GM18517 (cell line): ENCODE measurements at regions not wholly inside any gene's neighbourhood (a gene's known extent, or its start where the extent isn't known, plus 50 kb on each side); places are given as distances from the start of the nearest gene placed in this dataset.

Experiments
- ATAC-seq: cut with Tn5 transposase; IDR thresholded peaks from one replicate; pipeline ENCODE4 v1.9.1; 2021; ENCODE audit warnings: mild to moderate bottlenecking, moderate library complexity; ENCODE audit not compliant: unreplicated experiment

DNA sequence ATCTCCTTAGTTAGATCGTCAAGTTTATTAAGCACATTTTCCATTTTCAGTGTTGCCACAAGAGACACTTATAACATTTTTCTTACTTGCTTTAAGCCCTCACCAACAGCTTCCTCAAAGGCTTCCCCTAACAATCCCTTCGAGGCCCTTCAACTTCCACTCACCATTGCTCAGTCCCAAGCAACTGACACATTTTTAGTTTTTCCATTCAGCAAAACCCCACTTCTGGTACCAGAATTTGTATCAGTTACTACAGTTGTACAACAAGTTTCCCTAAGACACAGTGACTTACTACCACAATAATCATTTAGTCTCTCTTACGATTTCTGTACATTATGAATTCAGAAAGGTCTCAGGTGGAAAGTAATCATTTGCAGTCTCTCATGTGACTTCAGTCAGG lies 276.8 kb upstream of the PKN2 start:
- ATAC-seq: no peak

DNA sequence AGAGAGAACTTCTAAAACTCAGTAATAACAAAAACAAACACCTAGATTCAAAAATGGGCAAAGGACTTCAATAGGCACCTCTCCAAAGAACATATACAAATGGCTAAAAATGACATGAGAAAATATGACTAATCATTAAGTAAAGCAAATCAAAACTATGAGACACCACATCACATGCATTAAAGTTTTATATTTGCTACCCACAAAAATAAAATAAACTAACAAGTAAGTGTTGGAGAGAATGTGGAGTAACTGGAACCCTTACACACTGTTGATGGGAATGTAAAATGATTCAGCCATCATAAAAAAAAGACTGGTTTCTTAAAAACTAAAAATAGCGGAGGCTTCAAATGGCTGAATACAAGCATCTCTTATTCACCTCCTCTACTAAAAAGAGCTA lies 262.1 kb upstream of the PKN2 start:
- ATAC-seq: no peak

DNA sequence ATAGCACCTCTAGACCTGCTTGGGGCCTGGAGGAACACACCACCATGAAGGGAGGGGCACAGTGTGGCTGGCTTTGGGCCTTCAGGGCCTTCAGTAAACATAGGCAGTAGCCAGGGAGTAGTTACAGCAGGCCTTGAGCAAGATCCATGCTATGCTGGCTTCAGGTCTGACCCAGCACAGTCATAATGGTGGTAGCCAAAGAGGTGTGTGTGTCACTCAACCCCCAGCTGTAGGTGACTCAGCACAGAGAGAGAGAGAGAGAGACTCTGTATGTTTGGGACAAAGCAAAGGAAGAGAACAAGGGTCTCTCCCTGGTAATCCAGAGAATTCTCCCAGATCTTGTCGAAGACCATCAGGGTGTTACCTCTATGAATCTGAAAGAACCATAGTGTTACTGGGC lies 250.5 kb upstream of the PKN2 start:
- no peak for ATAC-seq

DNA sequence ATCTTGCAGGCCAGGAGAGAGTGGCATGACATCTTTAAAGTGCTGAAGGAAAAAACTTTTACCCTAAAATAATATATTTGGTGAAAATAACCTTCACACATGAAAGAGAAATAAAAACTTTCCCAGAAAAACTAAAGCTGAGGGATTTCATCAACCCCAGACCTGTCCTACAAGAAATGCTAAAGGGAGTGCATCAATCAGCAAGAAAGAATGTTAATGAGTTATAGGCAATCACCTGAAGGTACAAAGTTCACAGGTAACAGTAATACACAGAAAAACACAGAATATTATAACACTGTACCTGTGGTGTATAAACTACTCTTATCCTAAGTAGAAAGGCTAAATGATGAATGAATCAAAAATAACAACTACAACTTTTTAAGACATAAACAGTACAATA lies 249.2 kb upstream of the PKN2 start:
- no peak for ATAC-seq

DNA sequence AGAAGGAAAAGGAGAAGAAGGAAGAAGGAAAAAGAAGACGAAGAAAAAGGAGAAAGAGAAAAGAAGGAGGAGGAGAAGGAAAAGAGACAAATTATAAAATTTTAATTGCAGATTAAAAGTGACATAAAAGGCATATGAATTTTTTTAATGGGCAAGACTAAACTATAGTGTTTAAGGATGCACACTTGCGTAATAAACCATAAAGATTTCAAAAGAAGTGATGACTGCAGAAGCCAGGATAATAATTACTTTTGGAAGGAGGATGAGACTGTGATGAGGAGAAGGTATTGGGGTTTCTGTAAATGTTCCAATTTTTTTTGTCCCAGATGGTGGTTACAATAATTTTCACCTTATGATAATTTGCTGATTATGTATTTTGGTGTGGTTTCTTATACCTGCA lies 243.1 kb upstream of the PKN2 start:
- ATAC-seq: no peak

DNA sequence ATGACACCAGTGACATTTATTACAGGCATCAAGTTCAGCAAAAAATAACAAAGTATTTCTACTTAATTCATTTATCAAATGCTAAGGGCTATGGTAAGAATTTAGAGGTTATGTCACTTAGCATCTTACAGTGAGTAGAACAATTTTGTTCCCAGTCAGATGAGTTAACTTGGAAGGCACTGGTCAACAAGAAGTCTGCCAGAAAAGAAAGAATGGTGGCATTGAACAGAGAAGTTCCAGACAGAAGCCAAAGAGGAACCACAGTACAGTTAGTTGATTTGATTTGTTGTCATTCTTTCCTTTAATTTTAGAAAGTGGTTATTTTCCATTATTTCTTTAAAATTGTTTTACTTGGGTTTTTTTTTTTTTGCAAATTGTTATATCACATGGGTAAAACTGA lies 232.2 kb upstream of the PKN2 start:
- no peak for ATAC-seq

DNA sequence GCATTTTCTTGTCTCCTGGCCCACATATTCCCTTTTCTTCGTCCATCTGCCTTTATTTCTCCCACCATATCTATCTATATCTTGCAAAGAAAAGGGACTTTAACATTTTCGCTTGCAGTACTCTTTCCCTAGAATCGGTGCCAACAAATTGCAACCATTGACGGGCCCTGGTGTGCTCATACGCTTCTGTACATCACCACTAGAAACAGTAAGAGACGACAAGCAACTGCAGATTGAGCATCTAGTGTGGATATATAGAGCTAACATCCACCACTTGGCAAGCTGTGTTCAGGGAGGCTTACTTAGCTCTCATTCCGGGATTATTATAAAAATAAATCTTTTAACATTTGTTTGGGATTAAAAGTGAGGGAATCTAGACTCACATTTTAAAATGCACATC lies 230.8 kb upstream of the PKN2 start:
- no peak for ATAC-seq

DNA sequence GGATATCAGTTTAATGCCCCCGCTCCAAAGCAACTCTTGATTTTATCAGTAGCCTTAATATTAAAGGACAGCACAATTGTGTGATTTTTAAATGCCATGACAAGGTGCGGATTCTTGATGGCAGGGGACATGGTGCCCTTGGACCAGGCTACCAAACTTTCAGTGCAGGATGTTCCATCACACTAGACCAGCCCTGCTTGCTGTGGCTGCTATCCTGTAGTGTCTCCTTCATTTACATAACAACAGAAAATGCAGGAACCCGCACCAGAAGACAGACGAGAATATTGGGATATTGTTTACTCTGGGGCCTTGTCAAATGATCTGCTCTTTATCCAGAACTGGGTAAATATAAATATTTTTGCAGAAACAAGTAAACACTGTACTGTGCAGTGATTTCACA lies 229.3 kb upstream of the PKN2 start:
- no peak for ATAC-seq

DNA sequence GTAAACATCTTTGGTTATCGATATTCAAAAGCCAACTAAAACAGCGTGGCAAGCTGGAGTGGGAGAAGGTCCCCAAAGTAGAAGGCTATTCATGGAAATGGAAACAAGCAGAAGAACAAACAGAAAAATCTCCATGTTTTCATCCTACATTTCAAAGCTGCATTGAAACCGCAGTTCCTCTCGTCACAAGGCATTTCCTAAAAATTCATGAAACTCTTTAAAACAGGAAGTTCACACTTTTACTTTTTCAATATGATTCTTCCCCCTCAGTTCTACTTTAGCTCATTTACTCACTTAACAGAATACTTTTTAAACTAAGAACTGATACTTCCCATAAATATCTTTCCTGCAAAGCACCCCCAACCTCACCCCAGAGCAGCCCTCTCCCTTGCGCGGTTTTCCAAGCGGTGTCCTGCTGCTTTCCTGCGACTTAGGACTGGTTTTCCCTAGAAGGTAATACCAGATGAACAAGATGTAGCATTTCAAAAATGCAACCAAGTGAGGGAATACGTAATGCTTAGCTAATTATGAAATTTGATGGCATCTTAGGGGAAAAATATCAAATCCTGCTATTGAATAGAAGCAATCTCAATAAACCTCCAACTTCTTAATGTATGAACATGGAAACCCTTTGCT lies 228.3 kb upstream of the PKN2 start:
- no peak for ATAC-seq

DNA sequence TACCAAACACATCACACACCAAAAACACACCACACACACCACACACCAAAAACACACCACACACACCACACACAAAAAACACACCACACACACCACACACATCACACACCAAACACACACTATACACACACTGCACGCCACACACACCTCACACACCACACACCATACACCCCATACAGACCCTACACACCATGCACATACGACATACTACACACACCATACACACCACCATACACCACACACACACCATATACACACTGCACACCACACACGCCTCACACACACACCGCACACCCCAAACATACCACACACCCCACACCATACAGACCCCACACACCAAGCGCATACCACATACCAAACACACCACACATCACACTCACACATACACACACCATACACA lies 226.9 kb upstream of the PKN2 start:
- no peak for ATAC-seq

DNA sequence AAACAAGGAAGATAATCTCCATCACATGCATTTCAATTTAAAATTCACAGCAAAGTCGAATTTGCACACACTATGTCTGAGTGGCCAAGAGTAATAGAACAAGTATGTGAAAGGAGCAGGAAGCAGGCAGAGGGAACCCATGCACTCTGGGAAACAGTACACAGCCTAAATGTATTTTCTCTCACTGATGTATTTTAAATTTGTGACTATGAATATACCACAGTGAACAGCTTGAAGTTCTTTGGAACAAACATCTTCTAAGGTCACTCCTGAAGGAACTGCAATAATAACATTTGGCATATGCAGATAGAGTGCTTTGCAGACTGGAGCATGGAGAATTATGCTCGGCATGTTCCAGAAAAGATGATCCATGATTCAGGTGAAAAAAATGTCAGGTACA lies 223.1 kb upstream of the PKN2 start:
- no peak for ATAC-seq

DNA sequence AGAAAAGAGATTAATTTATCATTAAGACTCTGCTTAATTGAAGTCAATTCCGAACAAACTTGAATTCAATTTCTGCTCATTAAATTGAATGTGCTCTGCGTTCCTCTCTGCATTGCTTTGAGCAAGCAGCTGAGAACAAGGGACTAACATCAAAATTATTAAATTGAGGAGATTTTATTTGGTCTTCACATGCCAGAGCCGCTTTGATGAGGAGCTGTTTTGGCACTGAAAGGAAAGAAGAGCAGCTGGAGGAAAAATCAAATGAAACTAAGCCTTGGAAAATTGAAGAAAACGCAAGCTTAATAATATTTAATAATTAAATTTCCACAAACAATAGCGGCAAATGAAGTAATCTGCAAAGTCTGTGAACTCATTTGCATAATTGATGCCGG lies 222.0 kb upstream of the PKN2 start:
- no peak for ATAC-seq

DNA sequence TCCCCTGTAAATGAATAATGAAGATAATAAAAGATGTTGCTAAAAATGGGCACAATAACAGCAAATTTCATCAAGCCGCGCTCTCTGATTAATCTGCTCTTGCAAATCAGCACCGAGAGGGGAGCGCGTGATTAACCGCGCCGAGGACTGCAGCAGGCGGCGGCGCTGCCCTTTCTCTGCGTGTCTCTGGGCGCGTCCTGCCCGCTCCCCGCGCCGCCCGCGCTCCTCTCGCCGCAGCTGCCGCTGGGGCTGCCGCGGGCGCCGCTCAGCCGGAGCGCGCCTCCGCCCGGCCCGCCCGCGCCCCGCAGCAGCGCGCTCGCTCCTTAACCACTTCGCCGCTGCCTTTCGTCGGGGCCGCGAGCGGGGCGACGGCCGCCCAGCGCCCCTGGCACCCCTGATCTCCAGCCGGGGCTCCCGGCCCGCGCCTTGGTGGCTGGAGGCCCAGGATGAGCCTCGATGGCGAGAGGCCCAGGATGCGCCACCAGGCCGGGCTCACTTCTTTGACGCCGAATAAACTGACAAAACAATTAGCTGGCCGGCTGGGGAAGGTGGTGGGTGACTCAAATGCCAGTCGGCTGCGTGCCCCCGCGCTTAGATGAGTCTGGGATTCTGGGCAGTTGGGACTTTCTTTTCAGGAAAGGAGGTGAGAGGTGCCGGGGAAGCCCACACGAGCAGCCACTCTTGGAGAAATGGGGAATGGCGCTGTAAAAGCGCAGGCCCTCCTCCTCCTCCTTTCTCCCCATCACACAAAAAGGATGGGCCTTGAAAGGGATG lies 221.4 kb upstream of the PKN2 start:
- no peak for ATAC-seq

DNA sequence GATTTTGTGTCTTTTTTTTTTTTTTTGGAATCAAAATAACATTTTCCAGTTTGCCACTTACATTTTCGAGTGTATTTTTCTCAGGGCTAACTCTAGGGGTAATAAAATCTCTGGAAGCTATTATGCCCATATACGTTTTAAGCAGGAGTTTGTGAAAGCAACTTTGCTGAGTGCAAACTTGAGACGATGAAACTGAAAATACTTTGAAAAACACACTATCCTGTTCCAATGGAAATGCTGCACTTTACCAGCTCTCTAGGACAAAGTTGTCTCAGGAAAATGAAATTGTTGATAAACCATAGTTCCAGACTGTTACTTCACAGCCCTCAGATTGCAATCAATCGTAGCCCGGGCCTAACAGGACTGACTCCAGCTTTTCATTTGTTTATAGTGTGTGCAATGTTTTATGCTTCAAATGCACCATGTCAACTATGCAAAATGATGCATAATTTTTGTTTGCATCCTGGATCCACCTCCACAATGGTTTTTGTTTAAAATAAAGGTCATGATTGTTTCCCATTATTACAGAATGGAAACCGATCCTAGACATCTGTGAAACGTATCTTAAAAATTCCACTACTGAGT lies 220.6 kb upstream of the PKN2 start:
- ATAC-seq: no peak

DNA sequence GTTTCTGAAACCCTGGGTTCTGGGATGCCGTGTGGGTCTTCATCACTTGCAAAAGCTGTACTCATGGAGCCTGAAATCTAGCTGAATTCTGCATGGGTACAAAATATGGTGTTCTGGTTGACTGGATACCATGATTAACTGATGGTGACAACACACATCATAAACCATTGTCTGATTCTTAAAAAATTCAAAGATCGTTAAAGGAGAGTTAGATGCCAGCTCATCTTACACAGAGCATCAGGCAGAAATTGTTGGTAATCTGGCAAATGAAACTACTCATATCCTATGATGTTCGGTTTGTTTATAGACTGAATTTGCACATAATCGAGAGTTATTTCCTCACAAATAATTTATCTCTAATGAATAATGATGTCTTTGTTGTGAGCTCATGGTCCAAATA lies 218.1 kb upstream of the PKN2 start:
- ATAC-seq: no peak

DNA sequence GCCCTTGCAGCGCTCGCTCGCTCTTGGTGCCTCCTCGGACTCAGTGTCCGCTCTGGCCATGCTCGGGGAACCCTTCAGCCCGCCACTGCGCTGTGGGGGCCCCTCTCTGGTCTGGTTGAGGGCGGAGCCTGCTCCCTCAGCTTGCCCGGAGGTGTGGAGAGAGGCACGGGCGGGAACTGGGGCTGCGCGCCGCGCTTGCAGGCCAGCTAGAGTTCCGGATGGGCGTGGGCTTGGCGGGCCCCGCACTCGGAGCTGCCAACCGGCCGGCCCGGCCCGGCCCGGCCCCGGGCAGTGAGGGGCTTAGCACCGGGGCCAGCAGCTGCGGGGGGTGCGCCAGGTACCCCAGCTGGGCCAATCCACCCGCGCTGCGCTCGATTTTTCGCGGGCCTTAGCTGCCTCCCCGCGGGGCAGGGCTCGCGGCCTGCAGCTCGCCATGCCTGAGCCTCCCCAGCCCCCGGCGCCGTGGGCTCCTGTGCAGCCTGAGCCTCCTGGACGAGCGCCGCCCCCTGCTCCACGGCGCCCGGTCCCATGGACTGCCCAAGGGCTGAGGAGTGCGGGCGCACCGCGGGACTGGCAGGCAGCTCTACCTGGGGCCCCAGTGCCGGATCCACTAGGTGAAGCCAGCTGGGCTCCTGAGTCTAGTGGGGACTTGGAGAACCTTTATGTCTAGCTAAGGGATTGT lies 217.0 kb upstream of the PKN2 start:
- no peak for ATAC-seq

DNA sequence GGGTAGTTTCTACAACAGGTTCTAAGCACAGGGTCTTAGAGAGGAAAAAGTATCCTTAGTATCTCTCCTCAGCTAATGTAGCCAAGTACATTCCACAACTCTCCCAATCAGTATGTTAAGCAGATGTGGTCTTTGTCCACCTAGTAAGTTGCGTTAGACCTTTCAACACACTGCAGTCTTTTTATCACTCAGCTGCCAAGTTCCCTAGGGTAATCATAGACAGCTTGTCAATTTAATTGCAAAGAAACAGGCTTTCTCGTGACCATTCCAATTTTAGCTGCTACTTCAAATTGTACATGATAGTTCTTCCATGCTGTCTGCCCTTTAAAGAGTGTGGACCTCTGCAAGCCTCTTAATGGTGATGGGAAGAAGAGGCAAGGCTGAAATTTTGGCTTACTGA lies 211.8 kb upstream of the PKN2 start:
- no peak for ATAC-seq

DNA sequence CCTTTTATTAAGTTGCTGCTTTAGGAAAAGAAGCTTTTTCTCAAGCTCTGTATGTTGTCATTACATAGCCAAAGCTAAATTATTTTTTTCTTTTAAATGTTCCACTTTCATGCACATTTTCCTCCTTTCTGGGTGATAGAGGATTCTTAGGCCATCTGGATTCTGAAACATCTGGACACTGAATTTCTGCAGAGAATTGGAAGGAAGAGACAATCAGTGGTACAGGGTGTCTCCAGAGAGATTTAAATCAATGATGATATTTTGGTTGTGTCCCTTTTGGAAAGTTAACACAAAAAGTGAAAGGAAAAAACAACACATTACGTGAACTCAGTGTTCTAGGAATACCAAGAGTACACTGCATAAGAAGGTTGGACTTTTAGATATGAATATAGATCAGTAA lies 211.4 kb upstream of the PKN2 start:
- no peak for ATAC-seq

DNA sequence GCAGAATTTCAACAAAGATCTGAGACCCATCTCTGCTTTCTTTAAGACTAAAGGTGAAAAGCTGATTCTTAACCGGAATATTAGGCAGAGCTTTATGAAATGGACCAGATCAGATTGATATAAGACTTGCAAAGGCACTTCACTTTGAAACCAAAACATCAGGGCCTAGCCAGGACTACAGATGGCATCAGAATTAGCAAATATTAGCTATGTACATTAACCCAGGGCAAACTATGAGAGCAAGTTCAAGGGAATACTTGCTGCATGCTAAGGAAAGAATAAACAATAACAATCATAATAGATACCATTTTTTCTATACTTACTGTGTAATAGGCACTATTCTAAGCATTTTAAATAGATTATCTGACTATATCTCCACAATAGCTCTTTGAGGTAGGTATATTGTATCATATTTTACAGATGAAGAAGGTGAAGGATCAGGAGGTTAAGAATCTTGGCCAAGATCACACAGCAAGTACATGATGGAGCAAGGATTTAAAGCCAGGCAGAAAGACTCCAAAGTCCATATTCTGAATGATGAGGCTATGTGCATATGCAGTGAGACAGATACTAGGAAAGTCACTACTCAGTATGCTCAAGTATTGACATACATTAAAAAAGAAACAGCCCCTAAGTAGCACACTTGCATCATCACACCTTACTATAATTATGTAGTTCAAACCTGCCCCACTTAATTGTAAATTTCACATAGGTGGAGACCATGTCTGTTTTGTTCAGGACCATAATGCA lies 209.3 kb upstream of the PKN2 start:
- ATAC-seq: no peak

DNA sequence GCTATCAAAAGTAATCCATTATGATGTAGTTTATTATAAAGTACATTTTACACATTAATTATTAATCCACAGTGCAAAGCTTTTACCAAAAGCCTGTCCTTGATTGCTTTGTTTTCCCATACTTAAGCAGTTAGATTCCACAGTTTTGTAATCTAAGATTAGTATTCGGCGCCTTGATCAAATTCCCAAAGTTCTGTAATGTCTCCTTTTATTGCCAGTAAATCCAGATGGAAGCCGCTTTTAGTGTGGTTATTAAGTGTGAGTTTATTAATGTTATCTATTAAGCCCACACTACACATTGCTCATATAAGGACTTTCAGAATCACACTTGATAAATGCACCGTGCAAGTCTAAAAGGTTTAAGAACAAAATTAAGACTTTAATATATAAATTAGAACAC lies 199.2 kb upstream of the PKN2 start:
- no peak for ATAC-seq

DNA sequence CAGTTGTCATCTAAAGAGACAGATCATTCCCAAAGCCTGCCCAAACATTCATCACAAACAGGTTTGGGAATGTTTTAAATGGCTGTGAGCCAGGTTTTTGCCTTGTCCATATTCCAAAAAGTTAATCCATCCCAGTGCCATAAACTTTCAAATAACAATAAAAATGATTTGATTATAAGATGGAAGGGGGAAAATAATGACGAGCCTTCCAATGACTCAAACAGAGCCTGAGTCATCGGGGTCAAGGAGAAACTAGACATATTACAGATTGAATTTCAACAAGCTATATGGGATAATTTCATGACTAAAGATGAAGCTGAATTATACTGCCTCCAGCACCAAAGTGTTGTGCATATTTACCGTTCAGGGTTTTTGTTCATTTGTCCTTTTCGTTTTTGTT lies 195.8 kb upstream of the PKN2 start:
- ATAC-seq: no peak
